Kidney (tissue), 13 donors: ENCODE measurements at regions not wholly inside any gene's neighbourhood (a gene's known extent, or its start where the extent isn't known, plus 50 kb on each side); places are given as distances from the start of the nearest gene placed in this dataset.

Experiments used
- DNase-seq, 5 donors: peaks; one replicate each; pipeline ENCODE4 v3.0.0-alpha.2; 2013 to 2020
- FAIRE-seq: peaks from 2 replicates; lab custom pipeline; 2012; peaks lifted over from hg19 to GRCh38; lab: Jason Lieb, UNC
- H3K27ac ChIP-seq, 2 donors: one replicate each; pipeline ENCODE4 v1.7.0; 2013; ENCODE audit warnings: low read depth in 2 of 2, low read length in 2 of 2, inconsistent platforms in 1 of 2
- H3K27me3 ChIP-seq: one replicate; pipeline ENCODE4 v1.7.1; 2013; ENCODE audit warnings: low read length, inconsistent platforms; ENCODE audit not compliant: control insufficient read depth, insufficient read depth
- H3K36me3 ChIP-seq, 3 donors: one replicate each; pipeline versions ENCODE4 v1.7.0 to v1.7.1; 2013; ENCODE audit warnings: low read length in 3 of 3, control low read depth in 1 of 3, inconsistent platforms in 1 of 3; ENCODE audit not compliant: insufficient read depth in 3 of 3, control insufficient read depth in 2 of 3
- H3K4me1 ChIP-seq, 3 donors: one replicate each; pipeline versions ENCODE4 v1.7.0 to v1.7.1; 2013; ENCODE audit warnings: low read length in 3 of 3, inconsistent platforms in 1 of 3, low read depth in 1 of 3; ENCODE audit not compliant: control insufficient read depth in 2 of 3, insufficient read depth in 2 of 3
- H3K4me3 ChIP-seq, 3 donors: one replicate each; pipeline versions ENCODE4 v1.7.0 to v1.8.1; 2013; ENCODE audit warnings: low read length in 3 of 3, control low read depth in 1 of 3, inconsistent platforms in 1 of 3
- H3K9ac ChIP-seq, 3 donors: one replicate each; pipeline versions ENCODE4 v1.7.0 to v1.7.1; 2013; ENCODE audit warnings: low read length in 3 of 3, control low read depth in 1 of 3, inconsistent platforms in 1 of 3
- H3K9me3 ChIP-seq, 3 donors: one replicate each; pipeline versions ENCODE4 v1.7.0 to v1.7.1; 2013; ENCODE audit warnings: low read length in 3 of 3, control low read depth in 1 of 3, inconsistent platforms in 1 of 3; ENCODE audit not compliant: control insufficient read depth in 2 of 3, insufficient read depth in 1 of 3
- CTCF ChIP-seq: IDR thresholded peaks from 3 replicates; pipeline ENCODE4 v1.5.1; 2012; ENCODE audit warnings: mild to moderate bottlenecking, moderate library complexity, borderline replicate concordance; ENCODE audit not compliant: insufficient read depth; ENCODE audit errors: extremely low read depth
- intact Hi-C: fragments of 100-400 bp; cut with DNase I; formaldehyde crosslinking; loops from one replicate; pipeline ENCODE4 v1.11.1; 2022
- donor health status: control.
- donor health status: control.
- donor health status: control.
- donor health status: control.
- donor health status: control.
- donor health status: DM: yes; HTN: yes; CAD: no.
- donor health status: Normal renal cell carcinoma (clear cell type).

GRCh38 chr13:106172176-106172905, 363.1 kb downstream of the EFNB2 start:
- TF ChIP-seq CTCF, result no peak
- no peaks in the 10 kb centered on the region for H3K27me3 ChIP-seq
- intact Hi-C loops, result no loop called here

GRCh38 chr13:106163426-106163825, 372.0 kb downstream of the EFNB2 start:
- Histone ChIP-seq H3K9ac (no peak overlapping the region), H3K27ac (no peak overlapping the region), H3K9me3 (peaks cover 0 to 3% (median 0%) of the 10 kb centered on the region in 3 donors), H3K27me3 (no peaks in the 10 kb centered on the region), H3K4me3 (no peak overlapping the region), H3K4me1 (peaks cover 0 to 3% (median 0%) of the 10 kb centered on the region in 3 donors), H3K36me3 (no peaks in the 10 kb centered on the region)
- no peak for TF ChIP-seq CTCF
- DNase-seq (no peak), FAIRE-seq (no peak)
- intact Hi-C loops, result no loop called here

More at GRCh38 chr13:106172176-106172905, 363.1 kb downstream of the EFNB2 start:
- Histone ChIP-seq H3K9ac (no peak overlapping the region), H3K4me3 (no peak overlapping the region), H3K36me3 (no peaks in the 10 kb centered on the region), H3K27ac (no peak overlapping the region), H3K4me1 (no peaks in the 10 kb centered on the region), H3K9me3 (no peaks in the 10 kb centered on the region)
- FAIRE-seq (no peak), DNase-seq (peak in 2 of 5 donors; percentile 18 to 26)

GRCh38 chr13:106161146-106161545, 374.3 kb downstream of the EFNB2 start:
- Histone ChIP-seq H3K36me3 (no peaks in the 10 kb centered on the region), H3K4me1 (peaks cover 0 to 3% (median 0%) of the 10 kb centered on the region in 3 donors), H3K27ac (no peak overlapping the region), H3K27me3 (no peaks in the 10 kb centered on the region), H3K4me3 (no peak overlapping the region), H3K9me3 (peaks cover 0 to 2% (median 0%) of the 10 kb centered on the region in 3 donors), H3K9ac (no peak overlapping the region)
- no peak for TF ChIP-seq CTCF
- peak in 1 of 5 donors; percentile 10 for DNase-seq
- intact Hi-C loops, result no loop called here
- no peak for FAIRE-seq
